ENCODE measurements at regions not wholly inside any gene's neighbourhood (a gene's known extent, or its start where the extent isn't known, plus 50 kb on each side); places are given as distances from the start of the nearest gene placed in this dataset.

DNA sequence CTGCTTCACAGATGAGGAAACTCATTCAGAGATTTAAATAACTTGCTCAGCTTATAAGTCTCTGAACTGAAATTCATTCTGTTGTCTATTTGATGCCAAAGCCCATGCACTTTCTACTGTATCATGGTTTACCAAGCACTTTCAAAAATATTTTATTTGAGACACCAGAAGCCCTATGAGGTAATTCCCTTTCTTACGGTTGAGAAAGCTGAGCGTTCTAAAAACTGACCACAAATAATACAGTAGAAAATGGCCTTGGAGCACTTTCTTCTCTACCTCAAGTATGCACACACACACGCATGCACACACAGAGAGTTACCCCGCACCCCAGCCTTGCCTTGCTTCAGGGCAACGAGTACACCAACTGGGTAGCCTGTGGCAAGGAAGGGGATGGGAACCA lies 228.5 kb downstream of the RFC3 start:
- TF ChIP-seq ZNF596 (tag by site-specific recombination; IDR thresholded peaks at IDR 0.05) (no peak), ZNF521 (tag by site-specific recombination; IDR thresholded peaks at IDR 0.05) (no peak), ZSCAN23 (tag by site-specific recombination; IDR thresholded peaks at IDR 0.05) (no peak), ZFP37 (tag by site-specific recombination; IDR thresholded peaks at IDR 0.05) (no peak)
- TF ChIP-seq, protein P1, sequence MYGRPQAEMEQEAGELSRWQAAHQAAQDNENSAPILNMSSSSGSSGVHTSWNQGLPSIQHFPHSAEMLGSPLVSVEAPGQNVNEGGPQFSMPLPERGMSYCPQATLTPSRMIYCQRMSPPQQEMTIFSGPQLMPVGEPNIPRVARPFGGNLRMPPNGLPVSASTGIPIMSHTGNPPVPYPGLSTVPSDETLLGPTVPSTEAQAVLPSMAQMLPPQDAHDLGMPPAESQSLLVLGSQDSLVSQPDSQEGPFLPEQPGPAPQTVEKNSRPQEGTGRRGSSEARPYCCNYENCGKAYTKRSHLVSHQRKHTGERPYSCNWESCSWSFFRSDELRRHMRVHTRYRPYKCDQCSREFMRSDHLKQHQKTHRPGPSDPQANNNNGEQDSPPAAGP (tag by site-specific recombination; IDR thresholded peaks at IDR 0.05): no peak
- Histone ChIP-seq H3K4me3 (ENCODE audit: low read depth, low read length) (no peak overlapping the region), H3K36me3 (ENCODE audit: control insufficient read depth in 2 of 2, insufficient read depth in 1 of 2, low read length in 2 of 2) (no peaks in the 10 kb centered on the region), H3K27ac (ENCODE audit: extremely low read depth, low read depth, low read length) (no peak overlapping the region), H3K4me1 (ENCODE audit: control insufficient read depth, insufficient read depth, low read length) (no peaks in the 10 kb centered on the region; the same call in 1 of the 2 replicates), H3K9me3 (ENCODE audit: control insufficient read depth, insufficient read depth, low read depth, low read length) (no peaks in the 10 kb centered on the region)
- ChIA-PET POLR2A (no interaction called here), CTCF (no interaction called here)

DNA sequence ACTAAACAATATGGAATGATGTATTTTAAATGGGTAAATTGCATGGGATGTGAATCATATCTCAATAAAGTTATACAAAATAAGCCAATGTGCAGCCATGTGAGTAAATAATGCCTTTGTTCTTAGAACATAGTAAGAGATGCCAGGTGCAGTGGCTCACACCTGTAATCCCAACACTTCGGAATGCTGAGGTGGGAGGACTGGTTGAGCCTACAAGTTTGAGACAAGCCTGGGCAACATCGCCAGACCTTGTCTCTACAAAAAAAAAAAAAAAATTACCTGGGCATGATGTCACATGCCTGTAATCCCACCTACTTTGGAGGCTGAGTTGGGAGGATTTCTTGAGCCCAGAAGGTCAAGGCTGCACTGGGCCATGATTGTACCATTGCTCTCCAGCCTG lies 230.7 kb downstream of the RFC3 start:
- no peak overlapping the region for H3K27ac ChIP-seq (ENCODE audit: extremely low read depth, low read depth, low read length)
- no peaks in the 10 kb centered on the region for H3K9me3 ChIP-seq (ENCODE audit: control insufficient read depth, insufficient read depth, low read depth, low read length)
- H3K4me1 ChIP-seq (ENCODE audit: control insufficient read depth, insufficient read depth, low read length): no peaks in the 10 kb centered on the region; the same call in 1 of the 2 replicates
- TF ChIP-seq ZNF2 (tag by site-specific recombination; IDR thresholded peaks at IDR 0.05) (no peak), ZNF114 (tag by site-specific recombination; IDR thresholded peaks at IDR 0.05) (no peak), ZNF239 (tag by site-specific recombination; IDR thresholded peaks at IDR 0.05) (no peak)
- TF ChIP-seq, protein P2, sequence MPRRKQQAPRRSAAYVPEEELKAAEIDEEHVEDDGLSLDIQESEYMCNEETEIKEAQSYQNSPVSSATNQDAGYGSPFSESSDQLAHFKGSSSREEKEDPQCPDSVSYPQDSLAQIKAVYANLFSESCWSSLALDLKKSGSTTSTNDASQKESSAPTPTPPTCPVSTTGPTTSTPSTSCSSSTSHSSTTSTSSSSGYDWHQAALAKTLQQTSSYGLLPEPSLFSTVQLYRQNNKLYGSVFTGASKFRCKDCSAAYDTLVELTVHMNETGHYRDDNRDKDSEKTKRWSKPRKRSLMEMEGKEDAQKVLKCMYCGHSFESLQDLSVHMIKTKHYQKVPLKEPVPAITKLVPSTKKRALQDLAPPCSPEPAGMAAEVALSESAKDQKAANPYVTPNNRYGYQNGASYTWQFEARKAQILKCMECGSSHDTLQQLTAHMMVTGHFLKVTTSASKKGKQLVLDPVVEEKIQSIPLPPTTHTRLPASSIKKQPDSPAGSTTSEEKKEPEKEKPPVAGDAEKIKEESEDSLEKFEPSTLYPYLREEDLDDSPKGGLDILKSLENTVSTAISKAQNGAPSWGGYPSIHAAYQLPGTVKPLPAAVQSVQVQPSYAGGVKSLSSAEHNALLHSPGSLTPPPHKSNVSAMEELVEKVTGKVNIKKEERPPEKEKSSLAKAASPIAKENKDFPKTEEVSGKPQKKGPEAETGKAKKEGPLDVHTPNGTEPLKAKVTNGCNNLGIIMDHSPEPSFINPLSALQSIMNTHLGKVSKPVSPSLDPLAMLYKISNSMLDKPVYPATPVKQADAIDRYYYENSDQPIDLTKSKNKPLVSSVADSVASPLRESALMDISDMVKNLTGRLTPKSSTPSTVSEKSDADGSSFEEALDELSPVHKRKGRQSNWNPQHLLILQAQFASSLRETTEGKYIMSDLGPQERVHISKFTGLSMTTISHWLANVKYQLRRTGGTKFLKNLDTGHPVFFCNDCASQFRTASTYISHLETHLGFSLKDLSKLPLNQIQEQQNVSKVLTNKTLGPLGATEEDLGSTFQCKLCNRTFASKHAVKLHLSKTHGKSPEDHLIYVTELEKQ (tag by site-specific recombination; IDR thresholded peaks at IDR 0.05; ENCODE audit: borderline replicate concordance): no peak
- no peak overlapping the region for H3K4me3 ChIP-seq (ENCODE audit: low read depth, low read length)
- no peaks in the 10 kb centered on the region for H3K36me3 ChIP-seq (ENCODE audit: control insufficient read depth in 2 of 2, insufficient read depth in 1 of 2, low read length in 2 of 2)
- POLR2A ChIA-PET: no interaction called here
- CTCF ChIA-PET: no interaction called here

DNA sequence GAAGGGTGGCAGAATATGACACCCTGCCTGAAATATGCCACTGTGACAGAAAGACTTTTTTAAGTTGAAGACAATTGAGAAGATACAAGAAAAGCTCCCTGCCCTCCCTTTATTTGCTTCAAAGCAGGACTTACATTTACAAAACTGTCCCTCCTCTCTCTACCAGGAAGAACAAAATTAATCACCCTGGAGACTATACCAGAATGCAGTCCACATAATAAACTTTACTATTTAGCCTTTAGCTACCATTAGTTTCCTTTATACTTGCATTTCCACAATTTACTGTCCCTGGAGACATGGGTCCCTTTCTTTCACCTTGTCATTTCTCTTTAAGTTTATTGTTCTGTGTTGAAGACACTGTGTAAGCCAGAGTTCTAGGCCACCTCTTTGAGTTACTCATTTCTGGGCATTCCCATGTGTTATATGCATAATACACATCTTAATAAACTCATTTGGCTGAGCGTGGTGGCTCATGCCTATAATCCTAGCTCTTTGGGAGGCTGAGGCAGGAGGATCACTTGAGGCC lies 238.8 kb downstream of the RFC3 start:
- ChIA-PET CTCF (no interaction called here), POLR2A (no interaction called here)
- Histone ChIP-seq H3K4me3 (ENCODE audit: low read depth, low read length) (no peak overlapping the region), H3K4me1 (ENCODE audit: control insufficient read depth, insufficient read depth, low read length) (no peaks in the 10 kb centered on the region), H3K27ac (ENCODE audit: extremely low read depth, low read depth, low read length) (no peak overlapping the region), H3K36me3 (ENCODE audit: control insufficient read depth in 2 of 2, insufficient read depth in 1 of 2, low read length in 2 of 2) (no peaks in the 10 kb centered on the region), H3K9me3 (ENCODE audit: control insufficient read depth, insufficient read depth, low read depth, low read length) (no peaks in the 10 kb centered on the region)
- TF ChIP-seq ZNF341 (tag by site-specific recombination; IDR thresholded peaks at IDR 0.05; ENCODE audit: low read depth) (no peak), ZNF138 (tag by site-specific recombination; IDR thresholded peaks at IDR 0.05; ENCODE audit: borderline replicate concordance) (no peak), ZNF169 (tag by site-specific recombination; IDR thresholded peaks at IDR 0.05) (no peak), ZNF155 (tag by site-specific recombination; IDR thresholded peaks at IDR 0.05) (no peak), ZNF394 (tag by site-specific recombination; IDR thresholded peaks at IDR 0.05; ENCODE audit: borderline replicate concordance) (no peak), OVOL3 (tag by site-specific recombination; IDR thresholded peaks at IDR 0.05) (no peak), ZNF133 (tag by site-specific recombination; IDR thresholded peaks at IDR 0.05) (no peak), ZFP69B (tag by site-specific recombination; IDR thresholded peaks at IDR 0.05) (no peak), GFI1B (tag by site-specific recombination; IDR thresholded peaks at IDR 0.05) (no peak), ZNF416 (tag by site-specific recombination; IDR thresholded peaks at IDR 0.05) (no peak), ZNF248 (tag by site-specific recombination; IDR thresholded peaks at IDR 0.05) (no peak), SP3 (tag by site-specific recombination; IDR thresholded peaks at IDR 0.05) (no peak)
- TF ChIP-seq, protein P3, sequence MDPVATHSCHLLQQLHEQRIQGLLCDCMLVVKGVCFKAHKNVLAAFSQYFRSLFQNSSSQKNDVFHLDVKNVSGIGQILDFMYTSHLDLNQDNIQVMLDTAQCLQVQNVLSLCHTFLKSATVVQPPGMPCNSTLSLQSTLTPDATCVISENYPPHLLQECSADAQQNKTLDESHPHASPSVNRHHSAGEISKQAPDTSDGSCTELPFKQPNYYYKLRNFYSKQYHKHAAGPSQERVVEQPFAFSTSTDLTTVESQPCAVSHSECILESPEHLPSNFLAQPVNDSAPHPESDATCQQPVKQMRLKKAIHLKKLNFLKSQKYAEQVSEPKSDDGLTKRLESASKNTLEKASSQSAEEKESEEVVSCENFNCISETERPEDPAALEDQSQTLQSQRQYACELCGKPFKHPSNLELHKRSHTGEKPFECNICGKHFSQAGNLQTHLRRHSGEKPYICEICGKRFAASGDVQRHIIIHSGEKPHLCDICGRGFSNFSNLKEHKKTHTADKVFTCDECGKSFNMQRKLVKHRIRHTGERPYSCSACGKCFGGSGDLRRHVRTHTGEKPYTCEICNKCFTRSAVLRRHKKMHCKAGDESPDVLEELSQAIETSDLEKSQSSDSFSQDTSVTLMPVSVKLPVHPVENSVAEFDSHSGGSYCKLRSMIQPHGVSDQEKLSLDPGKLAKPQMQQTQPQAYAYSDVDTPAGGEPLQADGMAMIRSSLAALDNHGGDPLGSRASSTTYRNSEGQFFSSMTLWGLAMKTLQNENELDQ (tag by site-specific recombination; IDR thresholded peaks at IDR 0.05; ENCODE audit: low read depth): no peak
